ENCODE measurements at regions not wholly inside any gene's neighbourhood (a gene's known extent, or its start where the extent isn't known, plus 50 kb on each side); places are given as distances from the start of the nearest gene placed in this dataset.

- DNase-seq (ENCODE audit: low spot score): no peak
- no peak for TF ChIP-seq CTCF (IDR thresholded peaks at IDR 0.05)
These were observed 1394.7 kb downstream of the BRD1 start for GRCh38 chr22:48432781-48433518.

GRCh38 chr22:48431536-48432315 is 1395.9 kb downstream of the BRD1 start:
- TF ChIP-seq CTCF (IDR thresholded peaks at IDR 0.05): no peak
- no peak for DNase-seq (ENCODE audit: low spot score)
- Histone ChIP-seq H3K4me3 (no peak overlapping the region), H3K27ac (no peak overlapping the region)

More at GRCh38 chr22:48432781-48433518, 1394.7 kb downstream of the BRD1 start:
- no peak overlapping the region for H3K4me3 ChIP-seq
- no peak overlapping the region for H3K27ac ChIP-seq

- TF ChIP-seq CTCF (IDR thresholded peaks at IDR 0.05): no peak
- DNase-seq (ENCODE audit: low spot score): no peak
- no peak overlapping the region for H3K4me3 ChIP-seq
- no peak overlapping the region for H3K27ac ChIP-seq
These were observed 1396.7 kb downstream of the BRD1 start for GRCh38 chr22:48431014-48431413.

- DNase-seq (ENCODE audit: low spot score): peak; percentile 46
- no peak for TF ChIP-seq CTCF (IDR thresholded peaks at IDR 0.05)
- H3K27ac ChIP-seq: no peak overlapping the region
These were observed 1398.1 kb downstream of the BRD1 start for GRCh38 chr22:48429446-48430020.

GRCh38 chr22:48428631-48429371 is 1398.9 kb downstream of the BRD1 start:
- DNase-seq (ENCODE audit: low spot score): peak; percentile 41
- no peak overlapping the region for H3K27ac ChIP-seq
- no peak for TF ChIP-seq CTCF (IDR thresholded peaks at IDR 0.05)

More at GRCh38 chr22:48429446-48430020, 1398.1 kb downstream of the BRD1 start:
- no peak overlapping the region for H3K4me3 ChIP-seq

GRCh38 chr22:48427731-48428211 is 1399.9 kb downstream of the BRD1 start:
- DNase-seq (ENCODE audit: low spot score): no peak
- Histone ChIP-seq H3K4me3 (no peak overlapping the region), H3K27ac (no peak overlapping the region)
- no peak for TF ChIP-seq CTCF (IDR thresholded peaks at IDR 0.05)

More at GRCh38 chr22:48428631-48429371, 1398.9 kb downstream of the BRD1 start:
- H3K4me3 ChIP-seq: no peak overlapping the region
